A673 (cell line): ENCODE measurements at regions not wholly inside any gene's neighbourhood (a gene's known extent, or its start where the extent isn't known, plus 50 kb on each side); places are given as distances from the start of the nearest gene placed in this dataset.

Source experiments
- BruUV-seq: library from RNA; stranded (reverse); fragments of 400-500 nt; replicated peaks from 2 replicates; lab custom pipeline; 2021; lab: Mats Ljungman, UMichigan
- CTCF ChIA-PET: fragments of 300-600 bp; sonication (Branson Sonifier 250); formaldehyde crosslinking; loops from one replicate; lab custom pipeline; 2022; ENCODE audit warnings: antibody characterized with exemption; lab: Charles Lee
- POLR2A ChIA-PET: fragments of 300-600 bp; sonication (Branson Sonifier 250); formaldehyde crosslinking; loops from one replicate; lab custom pipeline; 2022; ENCODE audit warnings: antibody characterized with exemption; ENCODE audit not compliant: low non-redundant PET; lab: Charles Lee
- DNase-seq: peaks from one replicate; pipeline ENCODE4 v3.0.0-alpha.2; 2015; ENCODE audit warnings: low spot score
- H3K27ac ChIP-seq: fragments of 200-600 bp; sonication (generic); 2 replicates; pipeline ENCODE4 v1.5.1; 2016; ENCODE audit warnings: mixed run types, low read depth, mild to moderate bottlenecking, mixed read lengths, antibody characterized with exemption, low read length; ENCODE audit not compliant: poor library complexity, severe bottlenecking
- H3K27me3 ChIP-seq: fragments of 200-600 bp; sonication (generic); replicated peaks from 2 replicates; pipeline ENCODE4 v1.6.1; 2017; ENCODE audit warnings: mixed run types, low read depth, mild to moderate bottlenecking, mixed read lengths, antibody characterized with exemption, low read length; ENCODE audit not compliant: insufficient read depth, poor library complexity
- H3K36me3 ChIP-seq: fragments of 200-600 bp; sonication (generic); 2 replicates; pipeline ENCODE4 v1.6.1; 2016; ENCODE audit warnings: mixed run types, mild to moderate bottlenecking, mixed read lengths, antibody characterized with exemption, low read length; ENCODE audit not compliant: insufficient read depth, poor library complexity, severe bottlenecking
- H3K4me1 ChIP-seq: fragments of 200-600 bp; sonication (generic); 2 replicates; pipeline ENCODE4 v1.6.1; 2017; ENCODE audit warnings: mixed run types, mild to moderate bottlenecking, mixed read lengths, antibody characterized with exemption, low read length; ENCODE audit not compliant: insufficient read depth, poor library complexity, severe bottlenecking
- H3K4me3 ChIP-seq: fragments of 200-600 bp; sonication (generic); 2 replicates; pipeline ENCODE4 v1.5.1; 2016; ENCODE audit warnings: low read depth, mixed run types, mild to moderate bottlenecking, mixed read lengths, low read length; ENCODE audit not compliant: poor library complexity, severe bottlenecking
- H3K9me3 ChIP-seq: fragments of 200-600 bp; sonication (generic); 2 replicates; pipeline ENCODE4 v1.6.1; 2016; ENCODE audit warnings: mixed run types, low read depth, mild to moderate bottlenecking, mixed read lengths, antibody characterized with exemption, low read length; ENCODE audit not compliant: poor library complexity, severe bottlenecking
- EZH2 ChIP-seq: fragments of 200-600 bp; sonication (generic); IDR thresholded peaks from 2 replicates; pipeline ENCODE4 v1.6.1; 2017; ENCODE audit warnings: borderline replicate concordance, low read depth, mild to moderate bottlenecking, mixed read lengths, antibody characterized with exemption, low read length; ENCODE audit not compliant: poor library complexity, severe bottlenecking
- intact Hi-C: fragments of 100-400 bp; cut with micrococcal nuclease; formaldehyde crosslinking; loops from one replicate; pipeline ENCODE4 v1.10.0; 2022; ENCODE audit not compliant: unreplicated experiment
- TF ChIP-seq, protein P1 (sequence below): fragments of 300-800, 200-600 bp; sonication (generic); conservative IDR thresholded peaks from 2 replicates; pipeline ENCODE4 v1.5.1; 2017; ENCODE audit warnings: low read depth, mild to moderate bottlenecking, antibody characterized with exemption, low read length, moderate library complexity, mixed read lengths

DNA sequence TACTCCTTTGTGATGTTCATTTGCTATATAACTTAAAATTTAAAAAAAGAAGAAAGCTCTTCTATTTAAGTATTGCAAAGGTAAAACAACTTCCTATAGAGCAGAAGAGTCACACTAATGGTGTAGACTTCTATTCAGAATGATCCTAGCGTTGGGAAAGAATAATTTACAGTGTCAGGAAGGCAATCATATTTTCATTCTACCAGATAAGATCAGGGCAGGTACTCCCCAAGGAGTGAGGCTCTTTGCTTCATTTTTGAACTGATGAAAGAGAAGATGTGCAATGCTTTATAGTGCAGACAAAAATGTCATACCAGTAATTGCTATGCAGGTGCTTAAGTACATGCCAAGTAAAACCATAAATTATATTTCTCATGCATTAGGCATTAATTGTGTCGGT is 1193.0 kb downstream of the PCDH9 start:
- no TSS peak for BruUV-seq
- intact Hi-C loops, result no loop called here
- Histone ChIP-seq H3K36me3 (no peaks in the 10 kb centered on the region), H3K27me3 (no peaks in the 10 kb centered on the region), H3K4me3 (no peak overlapping the region), H3K9me3 (no peaks in the 10 kb centered on the region), H3K27ac (no peak overlapping the region), H3K4me1 (no peaks in the 10 kb centered on the region)
- TF ChIP-seq EZH2, result no peak
- TF ChIP-seq, protein P1, sequence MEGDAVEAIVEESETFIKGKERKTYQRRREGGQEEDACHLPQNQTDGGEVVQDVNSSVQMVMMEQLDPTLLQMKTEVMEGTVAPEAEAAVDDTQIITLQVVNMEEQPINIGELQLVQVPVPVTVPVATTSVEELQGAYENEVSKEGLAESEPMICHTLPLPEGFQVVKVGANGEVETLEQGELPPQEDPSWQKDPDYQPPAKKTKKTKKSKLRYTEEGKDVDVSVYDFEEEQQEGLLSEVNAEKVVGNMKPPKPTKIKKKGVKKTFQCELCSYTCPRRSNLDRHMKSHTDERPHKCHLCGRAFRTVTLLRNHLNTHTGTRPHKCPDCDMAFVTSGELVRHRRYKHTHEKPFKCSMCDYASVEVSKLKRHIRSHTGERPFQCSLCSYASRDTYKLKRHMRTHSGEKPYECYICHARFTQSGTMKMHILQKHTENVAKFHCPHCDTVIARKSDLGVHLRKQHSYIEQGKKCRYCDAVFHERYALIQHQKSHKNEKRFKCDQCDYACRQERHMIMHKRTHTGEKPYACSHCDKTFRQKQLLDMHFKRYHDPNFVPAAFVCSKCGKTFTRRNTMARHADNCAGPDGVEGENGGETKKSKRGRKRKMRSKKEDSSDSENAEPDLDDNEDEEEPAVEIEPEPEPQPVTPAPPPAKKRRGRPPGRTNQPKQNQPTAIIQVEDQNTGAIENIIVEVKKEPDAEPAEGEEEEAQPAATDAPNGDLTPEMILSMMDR, result no peak
- no peak for DNase-seq
- CTCF ChIA-PET, result no interaction called here
- POLR2A ChIA-PET, result no interaction called here

DNA sequence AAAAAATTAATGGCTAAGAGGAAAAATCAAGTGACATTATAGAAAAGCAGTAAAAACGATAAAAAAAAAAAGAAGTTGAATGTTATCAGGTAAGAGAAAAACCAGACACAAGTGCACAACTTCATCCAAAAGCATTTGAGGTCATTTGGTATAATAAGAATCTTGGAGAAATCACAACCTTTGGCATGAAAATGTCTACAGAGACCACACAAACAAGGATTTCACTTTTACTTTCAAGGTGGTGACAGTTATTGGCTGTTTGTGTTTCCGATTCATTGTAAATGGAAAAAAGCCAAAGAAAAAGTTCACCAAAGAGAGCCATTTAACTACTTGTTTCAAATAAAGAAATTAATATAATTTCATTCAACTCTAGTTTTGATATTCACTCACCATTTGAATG is 1193.5 kb downstream of the PCDH9 start:
- ChIA-PET POLR2A (no interaction called here), CTCF (no interaction called here)
- H3K9me3 ChIP-seq, result no peaks in the 10 kb centered on the region
- H3K27me3 ChIP-seq, result no peaks in the 10 kb centered on the region
- no TSS peak for BruUV-seq
- DNase-seq, result no peak
- intact Hi-C loops, result no loop called here
- no peaks in the 10 kb centered on the region for H3K36me3 ChIP-seq
- no peak overlapping the region for H3K27ac ChIP-seq
- no peak for TF ChIP-seq EZH2
- TF ChIP-seq, protein P1, result no peak
- H3K4me1 ChIP-seq, result no peaks in the 10 kb centered on the region
- no peak overlapping the region for H3K4me3 ChIP-seq

DNA sequence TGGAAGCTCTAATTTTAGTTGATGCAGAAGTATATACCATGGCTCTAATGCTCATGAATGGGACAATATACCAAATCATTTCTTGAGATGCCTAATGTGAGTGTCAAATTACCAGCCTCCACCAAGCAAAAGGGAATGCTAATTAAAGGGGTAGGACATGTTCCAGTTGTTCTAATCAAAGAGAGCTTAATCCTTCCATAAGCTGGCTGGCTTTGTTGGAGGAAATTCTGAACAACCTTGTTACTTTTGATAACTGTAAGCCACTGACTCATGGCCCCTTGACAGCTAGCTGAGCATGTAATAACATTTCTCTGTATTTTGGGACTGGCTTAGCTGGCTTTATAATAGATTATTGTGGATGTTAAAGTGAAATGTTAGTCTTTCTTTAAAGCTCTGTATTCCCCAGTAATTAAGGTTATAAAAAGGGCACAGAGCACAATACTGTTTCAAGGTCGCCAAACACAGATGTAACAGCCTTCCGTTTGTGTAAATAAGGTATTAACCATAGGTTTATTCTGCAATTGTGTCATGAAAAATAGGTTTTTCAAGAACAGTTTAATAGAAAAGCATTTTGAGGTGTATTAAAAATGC is 1194.0 kb downstream of the PCDH9 start:
- CTCF ChIA-PET, result no interaction called here
- no peak for TF ChIP-seq EZH2
- TF ChIP-seq, protein P1, result no peak
- Histone ChIP-seq H3K36me3 (no peaks in the 10 kb centered on the region), H3K27me3 (no peaks in the 10 kb centered on the region), H3K4me1 (no peaks in the 10 kb centered on the region), H3K9me3 (no peaks in the 10 kb centered on the region), H3K4me3 (no peak overlapping the region), H3K27ac (no peak overlapping the region)
- intact Hi-C loops, result no loop called here
- no TSS peak for BruUV-seq
- POLR2A ChIA-PET, result no interaction called here
- peak; percentile 0 for DNase-seq
